IMR-90 (cell line): ENCODE measurements at regions not wholly inside any gene's neighbourhood (a gene's known extent, or its start where the extent isn't known, plus 50 kb on each side); places are given as distances from the start of the nearest gene placed in this dataset.

Source experiments
- CEBPB ChIP-seq: IDR thresholded peaks from 2 replicates; pipeline ENCODE4 v1.6.1; 2012; ENCODE audit warnings: low read depth, low read length, improper control_type of control experiment
- CHD1 ChIP-seq: IDR thresholded peaks from 2 replicates; pipeline ENCODE4 v1.6.1; 2012; ENCODE audit warnings: low read depth, low read length, improper control_type of control experiment
- FOS ChIP-seq: fragments of 150-350 bp; IDR thresholded peaks from 2 replicates; pipeline ENCODE4 v1.6.1; 2016; ENCODE audit warnings: low read depth, low read length
- MAFK ChIP-seq: IDR thresholded peaks from 2 replicates; pipeline ENCODE4 v1.6.1; 2012; ENCODE audit warnings: low read depth, low read length, improper control_type of control experiment
- MAZ ChIP-seq: IDR thresholded peaks from 2 replicates; pipeline ENCODE4 v1.6.1; 2012; ENCODE audit warnings: low read depth, mild to moderate bottlenecking, low read length, improper control_type of control experiment, moderate library complexity, borderline replicate concordance
- POLR2A ChIP-seq: IDR thresholded peaks from 2 replicates; pipeline ENCODE4 v1.6.1; 2012; ENCODE audit warnings: mild to moderate bottlenecking, low read depth, low read length
- RAD21 ChIP-seq: IDR thresholded peaks from 2 replicates; pipeline ENCODE4 v1.6.1; 2012; ENCODE audit warnings: low read length, improper control_type of control experiment
- RCOR1 ChIP-seq: IDR thresholded peaks from 2 replicates; pipeline ENCODE4 v1.6.1; 2012; ENCODE audit warnings: mild to moderate bottlenecking, low read length, improper control_type of control experiment; ENCODE audit not compliant: insufficient replicate concordance
- RFX5 ChIP-seq: IDR thresholded peaks from 2 replicates; pipeline ENCODE4 v1.8.0; 2012; ENCODE audit warnings: low read depth, mild to moderate bottlenecking, low read length, moderate library complexity
- SMC3 ChIP-seq: fragments of 150-350 bp; IDR thresholded peaks from 2 replicates; pipeline ENCODE4 v1.6.1; 2016; ENCODE audit warnings: low read depth, mild to moderate bottlenecking, antibody characterized with exemption, low read length, moderate library complexity
- USF2 ChIP-seq: fragments of 150-350 bp; IDR thresholded peaks from 2 replicates; pipeline ENCODE4 v1.6.1; 2017; ENCODE audit warnings: mild to moderate bottlenecking, antibody characterized with exemption, low read length, low read depth
- TF ChIP-seq, protein P1 (sequence below): conservative IDR thresholded peaks from 2 replicates; pipeline ENCODE4 v1.5.1; 2012; ENCODE audit warnings: mild to moderate bottlenecking, low read depth, low read length, improper control_type of control experiment

DNA sequence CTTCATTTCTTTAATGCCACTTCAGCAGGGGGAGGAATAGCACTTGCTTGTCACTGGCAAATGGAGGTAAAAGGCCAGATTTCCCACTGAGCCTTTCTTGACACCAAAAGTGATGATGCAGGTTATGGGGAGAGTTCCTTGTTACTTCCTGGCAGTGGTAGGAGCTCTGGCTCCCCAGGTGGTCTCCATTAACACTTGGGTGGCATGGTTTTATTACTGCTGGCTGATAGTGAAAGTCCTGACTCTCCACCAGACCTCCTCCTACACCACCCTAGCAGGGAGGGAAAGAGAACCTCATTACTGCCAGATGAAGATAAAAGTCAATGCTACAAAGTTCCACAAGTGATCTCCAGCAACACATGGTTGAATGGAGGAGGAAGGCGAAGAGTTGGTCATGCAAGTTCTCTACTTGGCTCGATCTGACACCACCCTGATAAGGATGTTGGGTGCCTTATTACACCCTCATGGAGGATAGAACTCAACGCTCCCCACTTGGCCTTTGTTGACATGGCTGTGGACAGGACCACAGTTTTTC lies 152.7 kb upstream of the GNAO1 start:
- TF ChIP-seq POLR2A (no peak), RFX5 (no peak), MAZ (no peak), CEBPB (no peak), MAFK (no peak), CHD1 (no peak), FOS (no peak), SMC3 (no peak), RAD21 (no peak), RCOR1 (no peak), USF2 (no peak)
- TF ChIP-seq, protein P1, sequence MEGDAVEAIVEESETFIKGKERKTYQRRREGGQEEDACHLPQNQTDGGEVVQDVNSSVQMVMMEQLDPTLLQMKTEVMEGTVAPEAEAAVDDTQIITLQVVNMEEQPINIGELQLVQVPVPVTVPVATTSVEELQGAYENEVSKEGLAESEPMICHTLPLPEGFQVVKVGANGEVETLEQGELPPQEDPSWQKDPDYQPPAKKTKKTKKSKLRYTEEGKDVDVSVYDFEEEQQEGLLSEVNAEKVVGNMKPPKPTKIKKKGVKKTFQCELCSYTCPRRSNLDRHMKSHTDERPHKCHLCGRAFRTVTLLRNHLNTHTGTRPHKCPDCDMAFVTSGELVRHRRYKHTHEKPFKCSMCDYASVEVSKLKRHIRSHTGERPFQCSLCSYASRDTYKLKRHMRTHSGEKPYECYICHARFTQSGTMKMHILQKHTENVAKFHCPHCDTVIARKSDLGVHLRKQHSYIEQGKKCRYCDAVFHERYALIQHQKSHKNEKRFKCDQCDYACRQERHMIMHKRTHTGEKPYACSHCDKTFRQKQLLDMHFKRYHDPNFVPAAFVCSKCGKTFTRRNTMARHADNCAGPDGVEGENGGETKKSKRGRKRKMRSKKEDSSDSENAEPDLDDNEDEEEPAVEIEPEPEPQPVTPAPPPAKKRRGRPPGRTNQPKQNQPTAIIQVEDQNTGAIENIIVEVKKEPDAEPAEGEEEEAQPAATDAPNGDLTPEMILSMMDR, result no peak
